Prostate gland (tissue), 2 donors: ENCODE measurements at regions not wholly inside any gene's neighbourhood (a gene's known extent, or its start where the extent isn't known, plus 50 kb on each side); places are given as distances from the start of the nearest gene placed in this dataset.

Experiments
- POLR2A ChIP-seq: fragments of 450-650 bp; IDR thresholded peaks from one replicate; pipeline ENCODE4 v1.6.1; 2016; ENCODE audit warnings: antibody characterized with exemption, mild to moderate bottlenecking
- POLR2AphosphoS5 ChIP-seq: sonication (generic); formaldehyde crosslinking; IDR thresholded peaks from one replicate; pipeline ENCODE4 v1.6.1; 2017; ENCODE audit warnings: antibody characterized with exemption
- TF ChIP-seq, protein P1 (sequence below), 4 experiments: fragments of 200-600 bp in 2 of 4; fragments of 450-650 bp in 2 of 4; sonication (generic) in 2 of 4; IDR thresholded peaks; 1 replicate in 3 of 4; 2 replicates in 1 of 4; pipeline ENCODE4 v1.5.1; 2016 to 2019; ENCODE audit warnings: antibody characterized with exemption in 4 of 4, mild to moderate bottlenecking in 2 of 4, moderate library complexity in 2 of 4

DNA sequence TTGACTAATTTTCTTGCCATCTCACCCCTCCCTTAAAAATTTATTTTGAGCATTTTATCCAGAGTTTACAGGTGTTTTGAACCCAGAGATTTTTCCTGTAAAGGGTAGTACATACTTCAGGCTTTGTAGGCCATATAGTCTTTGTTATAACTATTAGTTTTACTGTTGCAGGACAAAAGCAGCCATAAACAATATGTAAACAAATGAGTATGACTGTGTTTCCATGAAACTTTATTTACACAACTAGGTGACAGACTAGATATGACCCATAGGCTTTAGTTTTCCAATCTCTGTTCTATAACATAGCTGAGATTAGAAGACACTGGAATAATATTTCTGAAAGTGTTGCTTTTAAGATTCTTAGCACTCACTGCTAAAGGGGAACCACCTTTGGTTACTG is 587.9 kb downstream of the PDCD6IP start:
- TF ChIP-seq, protein P1, sequence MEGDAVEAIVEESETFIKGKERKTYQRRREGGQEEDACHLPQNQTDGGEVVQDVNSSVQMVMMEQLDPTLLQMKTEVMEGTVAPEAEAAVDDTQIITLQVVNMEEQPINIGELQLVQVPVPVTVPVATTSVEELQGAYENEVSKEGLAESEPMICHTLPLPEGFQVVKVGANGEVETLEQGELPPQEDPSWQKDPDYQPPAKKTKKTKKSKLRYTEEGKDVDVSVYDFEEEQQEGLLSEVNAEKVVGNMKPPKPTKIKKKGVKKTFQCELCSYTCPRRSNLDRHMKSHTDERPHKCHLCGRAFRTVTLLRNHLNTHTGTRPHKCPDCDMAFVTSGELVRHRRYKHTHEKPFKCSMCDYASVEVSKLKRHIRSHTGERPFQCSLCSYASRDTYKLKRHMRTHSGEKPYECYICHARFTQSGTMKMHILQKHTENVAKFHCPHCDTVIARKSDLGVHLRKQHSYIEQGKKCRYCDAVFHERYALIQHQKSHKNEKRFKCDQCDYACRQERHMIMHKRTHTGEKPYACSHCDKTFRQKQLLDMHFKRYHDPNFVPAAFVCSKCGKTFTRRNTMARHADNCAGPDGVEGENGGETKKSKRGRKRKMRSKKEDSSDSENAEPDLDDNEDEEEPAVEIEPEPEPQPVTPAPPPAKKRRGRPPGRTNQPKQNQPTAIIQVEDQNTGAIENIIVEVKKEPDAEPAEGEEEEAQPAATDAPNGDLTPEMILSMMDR (IDR thresholded peaks at IDR 0.05): no peak
- TF ChIP-seq POLR2A (no peak), POLR2AphosphoS5 (no peak)
